ENCODE measurements at regions not wholly inside any gene's neighbourhood (a gene's known extent, or its start where the extent isn't known, plus 50 kb on each side); places are given as distances from the start of the nearest gene placed in this dataset.

DNA sequence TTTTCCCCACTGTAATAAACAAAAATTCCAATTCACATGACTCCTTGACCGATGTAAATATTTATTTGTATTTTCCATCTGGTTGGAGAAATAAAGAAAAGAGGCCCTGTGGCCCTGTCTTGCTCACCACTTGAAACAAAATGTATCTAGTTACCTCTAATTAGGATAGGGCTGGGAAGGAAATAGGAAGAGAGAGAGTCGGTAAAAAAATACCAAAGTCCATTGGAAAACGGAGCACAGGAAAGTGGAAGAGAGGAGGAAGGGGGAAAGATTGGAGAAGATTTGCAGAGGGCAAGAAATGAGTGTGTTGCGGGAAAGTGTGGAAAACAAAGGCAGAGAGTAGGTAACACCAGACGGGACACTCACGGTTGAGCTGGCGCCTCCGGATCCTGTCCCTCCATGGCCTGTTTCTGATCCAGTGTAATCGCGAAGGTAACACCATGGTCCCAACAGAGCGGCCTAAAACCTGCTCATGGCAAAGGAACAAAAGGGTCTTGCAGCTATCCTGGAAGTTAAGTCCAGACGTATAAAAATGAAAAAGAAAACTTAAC, 105.8 kb upstream of the RIPOR2 start:
- no peak for DNase-seq

DNA sequence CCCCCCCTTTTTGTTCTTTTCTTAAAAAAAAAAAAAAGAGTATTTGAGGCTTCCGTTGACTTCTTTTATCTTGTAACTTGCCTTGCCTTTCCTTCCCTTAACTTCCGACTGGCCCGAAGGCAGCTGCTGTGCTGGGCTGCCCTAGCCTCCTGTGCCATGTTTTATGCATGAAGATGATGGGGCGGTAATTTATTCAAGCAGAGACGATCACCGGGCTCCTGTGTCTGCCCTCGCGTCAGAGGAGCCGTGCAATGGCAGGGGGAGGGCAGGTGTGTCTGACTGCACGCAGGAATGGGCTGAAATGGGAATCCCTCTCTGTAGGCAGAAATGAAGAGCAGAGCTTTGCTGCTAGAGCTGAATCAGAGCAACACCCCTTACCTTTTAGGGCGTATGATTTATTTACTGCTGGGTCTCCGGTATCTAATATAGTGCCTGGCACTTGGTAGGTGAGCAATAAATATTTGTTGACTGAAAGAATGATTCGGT, 106.3 kb upstream of the RIPOR2 start:
- no peak for DNase-seq

DNA sequence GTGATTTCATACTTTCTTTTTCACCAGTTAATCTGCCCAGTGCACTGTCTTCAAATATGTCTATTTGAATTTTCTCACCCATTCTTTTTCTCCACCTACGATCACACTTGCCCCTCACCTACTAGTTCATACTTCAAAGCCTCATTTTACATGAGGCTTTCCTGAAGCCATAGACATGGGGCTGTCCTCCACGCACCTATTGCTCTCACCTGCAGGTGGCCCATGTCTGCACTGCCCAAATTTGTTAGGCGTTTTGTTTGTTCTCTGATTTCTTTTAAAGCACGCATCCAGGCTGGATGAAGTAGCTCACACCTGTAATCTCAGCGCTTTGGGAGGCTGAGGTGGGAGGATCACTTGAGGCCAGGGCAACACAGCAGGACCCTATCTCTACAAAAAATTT, 106.8 kb upstream of the RIPOR2 start:
- no peak for DNase-seq

DNA sequence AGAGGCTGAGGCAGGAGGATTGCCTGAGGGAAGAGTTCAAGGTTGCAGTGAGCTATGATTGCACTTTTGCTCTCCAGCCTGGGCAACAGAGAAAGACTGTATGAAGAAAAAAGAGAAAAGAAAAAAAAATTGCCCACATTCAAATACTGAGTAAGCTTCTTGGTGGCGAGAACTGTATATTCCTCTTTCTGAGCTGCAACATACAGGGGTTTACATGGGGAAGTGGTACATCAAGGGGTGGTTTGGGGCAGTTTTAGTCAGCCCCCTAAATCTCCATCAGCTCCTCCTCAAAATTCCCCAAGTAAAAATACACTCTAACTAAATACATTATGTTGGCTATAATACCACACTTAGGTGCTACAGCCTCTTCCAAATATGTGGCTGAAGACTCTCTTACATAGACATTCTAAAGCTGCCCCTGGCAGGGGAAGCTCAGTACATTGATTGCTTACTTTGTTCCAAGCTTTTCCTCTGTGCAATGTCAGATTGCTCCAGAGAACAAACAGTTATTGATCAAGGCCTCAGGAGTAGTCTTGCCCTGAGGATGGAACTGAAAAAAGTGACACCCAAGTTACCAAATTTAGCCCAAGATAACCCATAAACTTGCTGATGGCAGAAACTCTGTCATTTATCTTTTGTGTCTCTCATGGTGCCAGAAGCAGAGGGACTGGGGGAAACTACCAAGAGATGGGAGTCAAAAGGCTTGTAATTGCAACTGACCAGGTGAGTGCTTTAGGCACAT, 107.4 kb upstream of the RIPOR2 start:
- no peak for DNase-seq

DNA sequence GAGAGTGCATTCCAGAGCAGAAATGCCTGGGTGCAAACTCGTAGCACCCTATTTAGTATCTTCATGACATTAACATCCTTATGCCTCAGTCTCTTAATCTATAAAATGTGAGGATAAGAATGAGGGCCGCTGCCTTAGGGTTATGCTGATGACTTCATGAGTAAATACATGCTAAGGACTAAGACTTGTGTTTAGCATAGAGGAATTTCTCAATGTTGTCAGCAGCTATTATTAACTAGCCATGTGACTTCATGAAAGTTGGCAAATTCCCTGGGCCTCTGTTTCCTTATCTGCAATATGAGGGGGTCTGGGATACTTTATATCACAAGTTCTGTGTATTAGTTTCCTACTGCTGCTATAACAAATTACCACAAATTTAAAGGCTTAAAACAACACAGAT, 108.1 kb upstream of the RIPOR2 start:
- DNase-seq, result no peak

DNA sequence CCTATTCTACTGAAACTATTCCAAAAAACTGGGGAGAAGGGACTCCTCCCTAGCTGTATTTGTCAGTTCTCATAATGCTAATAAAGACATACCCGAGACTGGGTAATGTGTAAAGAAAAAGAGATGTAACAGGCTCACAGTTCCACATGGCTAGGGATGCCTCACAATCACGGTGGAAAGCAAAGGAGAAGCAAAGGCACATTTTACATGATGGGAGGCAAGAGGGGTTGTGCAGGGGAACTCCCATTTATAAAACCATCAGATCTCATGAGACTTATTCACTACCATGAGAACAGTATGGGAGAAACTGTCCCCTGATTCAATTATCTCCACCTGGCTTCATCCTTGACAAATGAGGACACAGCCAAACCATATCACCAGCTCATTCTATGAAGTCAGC, 111.2 kb upstream of the RIPOR2 start:
- no peak for DNase-seq

DNA sequence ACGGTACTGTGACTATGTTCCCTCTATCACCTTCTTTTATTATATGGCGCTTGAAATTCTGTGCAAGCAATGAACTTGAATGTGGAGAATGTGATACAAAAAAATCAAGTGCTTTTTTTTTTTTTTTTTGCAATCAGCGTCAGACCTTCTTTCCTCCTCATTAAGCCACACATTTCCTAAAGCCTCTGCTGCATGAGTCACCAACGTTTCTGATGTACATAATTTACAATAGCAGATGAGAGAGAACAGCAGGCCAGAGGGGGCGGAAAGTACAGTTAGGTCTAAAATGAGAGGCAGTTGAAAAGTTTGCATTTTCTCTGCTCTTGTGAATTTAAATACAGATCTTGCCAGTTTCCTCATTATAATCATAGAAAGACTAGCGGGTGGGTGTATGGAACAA, 114.6 kb upstream of the RIPOR2 start:
- DNase-seq, result no peak

DNA sequence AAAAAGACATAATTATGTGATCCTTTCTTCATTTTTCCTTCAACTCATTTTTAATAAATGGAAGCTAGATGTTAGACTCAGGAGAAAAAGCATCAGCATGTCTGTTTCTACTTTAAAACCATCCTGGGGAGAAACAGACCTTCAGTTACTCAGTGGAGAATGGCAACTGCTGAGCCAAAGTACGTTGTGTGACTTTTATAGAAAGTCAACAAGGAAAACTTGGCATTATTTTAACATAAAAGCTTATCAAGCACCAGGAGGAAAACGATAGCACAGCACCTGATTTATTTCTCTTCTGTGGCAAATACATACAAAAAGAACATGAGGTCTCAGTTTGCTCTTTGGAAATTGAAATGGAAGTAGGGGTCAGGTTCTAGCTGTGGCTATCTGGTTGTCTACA, 115.3 kb upstream of the RIPOR2 start:
- no peak for DNase-seq

DNA sequence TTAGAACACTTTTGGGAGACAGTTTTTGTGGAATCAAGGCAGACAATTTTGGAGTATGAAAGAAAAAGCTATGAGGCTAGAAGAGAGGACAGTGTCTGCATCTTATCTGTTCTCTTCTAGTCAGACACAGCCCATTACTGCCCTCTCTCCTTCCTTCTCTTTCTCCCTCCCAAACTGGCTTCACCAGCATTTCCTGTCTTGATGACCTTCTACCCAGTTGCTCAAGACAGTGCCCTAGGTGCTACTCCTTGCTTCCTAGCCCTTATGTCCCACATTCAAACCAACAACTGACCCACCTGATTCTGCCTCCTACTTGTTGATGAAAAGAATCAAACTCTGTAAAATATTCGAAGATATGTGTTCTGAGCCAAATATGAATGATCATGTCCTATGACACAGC, 116.4 kb upstream of the RIPOR2 start:
- DNase-seq, result no peak

DNA sequence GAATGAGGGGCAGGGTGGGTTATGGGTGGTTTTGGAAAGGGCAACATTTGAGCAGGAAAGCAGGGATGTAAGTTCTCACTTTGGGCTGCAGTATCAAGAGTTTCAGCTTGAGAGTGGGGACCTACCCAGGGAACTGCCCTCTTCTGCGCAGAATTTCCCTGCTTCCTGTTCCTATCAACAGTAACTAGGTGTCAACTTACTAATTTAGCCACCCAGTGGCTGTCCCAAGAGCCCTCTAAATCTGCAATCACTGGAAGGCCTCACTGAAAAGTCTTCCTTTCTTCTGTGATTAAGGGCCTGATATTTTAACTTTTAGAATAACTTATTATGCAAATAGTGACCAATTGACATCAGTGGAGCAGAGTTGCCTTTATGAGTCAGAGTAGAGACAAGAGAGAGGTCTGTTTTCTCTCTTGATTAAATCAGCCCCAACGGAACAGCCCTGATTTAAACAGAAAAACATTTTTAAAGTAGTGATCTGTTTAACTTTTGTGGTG, 118.2 kb upstream of the RIPOR2 start:
- DNase-seq, result no peak

DNA sequence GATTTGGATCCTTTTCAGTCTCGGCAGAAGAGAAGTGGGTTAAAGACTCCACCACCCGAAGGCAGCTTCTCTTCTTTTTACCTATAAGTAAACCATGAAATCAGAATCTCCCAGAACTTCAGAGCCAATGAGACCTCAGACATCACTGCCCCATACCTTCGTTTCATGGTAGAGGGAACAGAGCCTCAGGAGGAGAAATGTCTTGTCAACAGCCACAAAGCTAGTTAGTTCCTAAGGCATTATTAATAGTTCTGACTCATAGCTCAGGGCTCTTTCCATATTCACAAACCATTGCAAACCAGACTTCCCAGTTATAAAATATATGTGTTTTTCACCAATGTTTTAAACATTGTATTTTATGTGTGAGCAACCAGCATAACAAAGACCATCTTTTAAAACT, 118.7 kb upstream of the RIPOR2 start:
- no peak for DNase-seq

DNA sequence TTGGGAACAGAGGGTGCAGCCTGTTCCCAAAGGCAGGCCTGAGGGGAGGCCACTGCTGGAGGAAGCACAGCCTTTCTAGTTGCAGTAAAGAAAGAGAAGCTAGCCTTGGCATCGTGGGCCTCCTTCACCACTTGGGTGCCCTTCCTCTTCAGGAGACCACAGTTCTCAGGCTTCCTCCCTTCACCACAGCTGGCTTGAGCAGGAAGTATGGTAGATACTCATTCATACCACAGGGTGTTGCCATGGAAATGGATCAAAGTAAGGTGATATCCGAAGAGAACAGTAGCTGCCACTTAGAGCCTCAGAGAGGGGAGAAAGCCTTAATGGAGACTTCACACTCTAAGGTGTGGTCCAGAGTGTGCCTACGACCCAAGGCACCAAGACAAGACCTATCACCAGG, 120.4 kb upstream of the RIPOR2 start:
- DNase-seq, result no peak

DNA sequence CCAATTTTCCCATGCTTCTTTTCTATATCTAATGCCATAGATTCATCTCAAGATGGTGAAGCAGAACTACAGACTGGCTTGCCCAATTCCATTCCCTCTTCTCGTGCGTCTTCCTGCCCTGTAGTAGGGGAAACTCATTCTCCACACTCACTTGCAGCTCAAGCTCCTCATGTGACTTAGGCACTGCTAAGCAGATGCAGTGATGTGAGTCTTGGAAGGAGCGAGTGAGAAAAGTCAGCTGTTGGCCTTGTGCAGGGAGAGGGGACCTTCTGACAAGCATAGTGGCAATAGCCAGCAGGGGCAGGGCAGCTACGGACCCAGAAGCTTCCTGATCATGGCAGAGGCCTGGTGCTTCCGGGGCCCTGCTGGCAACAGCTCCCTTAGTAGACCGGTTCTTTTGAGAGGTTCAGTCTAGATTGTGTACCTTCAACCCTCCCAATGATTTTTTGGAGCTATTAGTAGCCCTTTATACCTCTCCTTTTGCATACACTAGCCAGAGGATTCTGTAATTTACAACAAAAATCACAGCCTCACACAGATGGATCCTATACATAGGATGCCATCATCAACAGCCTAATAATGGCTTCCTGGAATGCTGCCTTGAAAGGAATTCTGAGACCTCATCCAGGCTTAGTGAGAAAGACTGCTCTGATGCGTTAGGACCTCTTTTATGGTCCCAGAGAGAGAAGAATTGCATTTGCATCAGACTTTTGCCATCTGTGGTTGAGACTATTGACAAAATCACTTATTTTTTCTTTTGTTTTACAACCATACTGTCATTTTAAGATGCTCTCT, 121.5 kb upstream of the RIPOR2 start:
- DNase-seq, result no peak

DNA sequence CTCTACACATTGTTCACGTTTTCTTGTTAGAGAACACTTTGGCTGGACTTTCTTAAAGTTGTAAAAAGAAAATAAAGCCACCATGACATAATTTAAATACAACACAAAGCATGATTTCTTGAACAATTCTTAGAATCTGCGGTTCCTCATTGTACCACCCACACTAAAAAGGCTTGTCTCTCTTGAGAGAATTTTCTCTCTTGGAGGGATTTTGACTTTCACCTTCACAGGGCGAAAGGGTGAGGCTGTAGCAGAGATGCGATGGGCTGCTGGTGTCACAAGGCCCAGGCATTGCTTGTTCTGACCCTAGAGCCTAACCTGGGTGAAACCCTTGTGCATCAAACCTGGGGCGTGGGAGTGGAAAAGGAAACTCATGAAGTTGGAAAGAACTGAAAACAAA, 122.7 kb upstream of the RIPOR2 start:
- DNase-seq, result no peak

DNA sequence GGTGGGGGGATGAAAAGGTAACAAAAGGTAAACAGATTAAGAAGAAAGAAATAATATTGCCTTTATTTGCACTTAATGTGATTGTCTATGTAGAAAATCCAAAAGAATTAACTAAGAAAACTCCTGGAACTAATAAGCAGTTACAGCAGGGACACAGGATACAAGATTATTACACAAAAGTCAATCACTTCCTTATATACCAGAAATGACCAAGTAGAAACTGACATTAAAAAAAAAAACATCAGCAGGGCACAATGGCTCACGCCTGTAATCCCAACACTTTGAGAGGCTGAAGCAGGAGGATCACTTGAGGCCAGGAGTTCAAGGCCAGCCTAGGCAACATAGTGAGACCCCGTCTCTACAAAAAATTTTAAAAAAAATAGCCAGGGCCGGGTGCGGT, 123.2 kb upstream of the RIPOR2 start:
- no peak for DNase-seq

DNA sequence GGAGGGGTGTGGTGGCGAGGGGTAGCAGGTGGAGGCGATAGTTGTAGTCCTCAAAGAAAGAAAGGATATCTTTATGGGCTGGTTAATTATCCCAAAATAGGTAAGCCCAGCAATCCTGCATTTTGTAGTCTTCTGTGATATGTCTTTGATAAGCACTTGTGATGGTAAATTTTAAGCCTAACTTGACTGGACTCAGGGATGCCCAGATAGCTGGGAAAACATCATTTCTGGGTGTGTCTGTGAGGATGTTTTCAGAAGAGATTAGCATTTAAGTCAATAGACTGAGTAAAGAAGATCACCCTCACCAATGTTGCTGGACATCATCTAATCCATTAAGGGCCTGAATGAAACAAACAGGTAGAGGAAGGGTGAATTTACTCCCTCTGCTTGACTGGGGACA, 124.8 kb upstream of the RIPOR2 start:
- no peak for DNase-seq

DNA sequence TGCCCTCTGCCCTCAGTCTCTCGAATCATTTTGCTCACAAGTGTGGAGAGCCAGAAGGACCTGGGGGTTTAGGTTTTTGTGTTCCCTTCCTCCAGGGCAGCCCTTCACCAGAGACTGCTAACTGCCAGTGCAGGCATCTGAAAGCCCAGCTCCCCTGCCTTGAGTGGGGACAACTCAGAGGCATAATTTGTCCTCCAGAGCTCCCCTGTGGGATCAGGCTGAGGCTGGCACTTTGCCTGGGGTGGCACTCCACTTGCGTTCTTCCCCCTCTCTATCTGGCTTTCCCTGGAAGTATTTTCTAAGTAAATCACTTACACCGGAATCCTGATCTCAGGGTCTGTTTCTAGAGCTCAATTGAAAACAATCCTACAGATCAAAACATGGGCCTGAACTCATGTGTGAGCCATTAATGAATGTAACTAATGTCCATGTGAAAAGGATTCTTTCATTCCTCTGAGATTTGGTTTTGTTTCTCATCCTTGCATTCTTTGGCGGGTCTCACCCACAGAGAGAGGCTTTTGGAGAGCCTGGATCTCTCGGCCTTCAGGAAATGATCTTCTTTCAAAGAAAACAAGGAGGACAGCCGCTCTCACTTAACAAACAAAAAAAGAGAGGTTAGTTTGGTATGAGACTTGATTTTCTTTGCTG, 125.7 kb upstream of the RIPOR2 start:
- no peak for DNase-seq

DNA sequence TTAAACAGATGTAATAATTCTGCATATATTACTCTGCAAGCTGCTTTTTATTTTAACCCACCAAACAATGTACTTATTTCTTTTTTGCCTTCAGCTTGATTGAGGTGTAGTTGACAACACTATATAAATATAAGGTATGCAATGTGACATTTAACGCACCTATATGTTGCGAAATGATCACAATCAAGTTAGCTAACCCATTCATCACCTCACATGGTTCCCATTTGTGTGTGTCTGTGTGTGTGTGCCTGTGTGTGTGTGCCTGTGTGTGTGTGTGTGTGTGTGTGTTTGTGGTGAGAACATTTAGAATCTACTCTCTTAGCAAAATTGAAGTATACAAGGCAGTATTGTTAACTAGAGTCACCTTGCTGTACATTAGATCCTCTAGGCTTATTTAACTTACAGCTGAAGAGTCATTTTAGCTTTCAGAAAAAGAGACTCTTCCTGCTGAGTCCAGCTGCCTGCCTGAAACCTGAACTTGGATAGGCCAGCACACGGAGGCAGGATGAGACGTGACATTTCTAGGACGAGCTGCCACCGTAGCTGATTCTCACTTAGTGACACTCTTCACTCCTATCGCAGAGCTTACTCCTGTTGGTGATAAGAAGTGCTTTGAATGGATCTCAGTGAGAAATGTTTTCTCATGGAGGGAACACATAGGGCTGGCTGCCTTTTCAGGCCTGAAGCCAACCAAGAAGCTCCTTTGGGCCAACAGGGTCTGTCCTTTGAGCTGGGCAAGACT, 126.5 kb upstream of the RIPOR2 start:
- DNase-seq, result no peak

DNA sequence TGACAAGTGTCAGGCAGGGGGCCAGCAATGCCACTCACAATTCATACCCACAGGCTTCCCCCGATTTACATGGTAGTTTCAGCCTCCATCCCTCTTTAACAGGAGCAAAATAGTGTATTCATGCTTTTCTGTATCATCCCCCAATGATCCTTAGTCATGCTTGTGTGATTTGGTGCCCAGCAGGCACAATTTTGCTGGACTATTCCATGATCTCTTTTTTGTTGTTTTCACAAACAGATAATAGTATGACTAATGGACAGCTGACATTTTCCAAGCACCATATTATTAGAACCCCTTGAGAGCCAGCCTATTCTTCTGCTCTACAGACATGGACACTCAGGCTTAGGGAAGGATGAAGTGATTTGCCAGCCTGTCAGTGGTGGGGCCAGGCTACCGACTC, 128.2 kb upstream of the RIPOR2 start:
- no peak for DNase-seq

DNA sequence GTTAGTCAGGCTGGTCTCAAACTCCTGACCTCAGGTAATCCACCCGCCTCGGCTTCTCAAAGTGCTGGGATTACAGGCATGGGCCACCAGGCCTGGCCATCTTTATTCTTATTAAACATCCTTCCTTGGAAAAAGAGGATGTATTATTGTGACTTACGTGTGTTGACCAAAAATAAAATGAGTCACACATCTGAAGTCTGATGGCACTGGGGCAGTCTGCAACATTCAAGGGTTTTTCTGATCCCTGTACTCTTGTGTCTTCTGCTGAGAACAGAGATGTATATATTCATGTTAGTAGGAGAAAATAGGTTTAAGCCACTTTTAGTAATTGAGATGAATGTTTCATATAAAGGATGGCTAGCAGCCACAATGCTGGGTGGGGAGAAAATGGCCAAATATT, 129.9 kb upstream of the RIPOR2 start:
- no peak for DNase-seq

DNA sequence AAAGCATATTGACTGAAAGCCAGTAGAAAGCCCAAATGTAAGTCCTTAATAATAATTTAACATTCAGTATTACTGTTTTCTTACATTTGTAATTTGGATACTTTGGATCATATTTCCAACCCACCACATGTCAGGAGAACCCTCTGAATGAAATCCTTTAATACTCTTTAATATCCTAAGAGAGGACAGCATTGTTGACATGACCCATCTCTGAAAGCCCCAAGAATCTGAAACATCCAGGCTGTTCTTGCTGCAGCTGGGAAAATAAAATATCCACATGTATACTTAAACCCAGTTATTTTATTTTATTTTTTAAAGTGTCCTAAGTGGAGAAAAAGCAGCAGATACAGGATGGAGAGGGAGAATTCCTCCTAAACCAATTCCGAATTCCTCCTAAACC, 130.8 kb upstream of the RIPOR2 start:
- no peak for DNase-seq

DNA sequence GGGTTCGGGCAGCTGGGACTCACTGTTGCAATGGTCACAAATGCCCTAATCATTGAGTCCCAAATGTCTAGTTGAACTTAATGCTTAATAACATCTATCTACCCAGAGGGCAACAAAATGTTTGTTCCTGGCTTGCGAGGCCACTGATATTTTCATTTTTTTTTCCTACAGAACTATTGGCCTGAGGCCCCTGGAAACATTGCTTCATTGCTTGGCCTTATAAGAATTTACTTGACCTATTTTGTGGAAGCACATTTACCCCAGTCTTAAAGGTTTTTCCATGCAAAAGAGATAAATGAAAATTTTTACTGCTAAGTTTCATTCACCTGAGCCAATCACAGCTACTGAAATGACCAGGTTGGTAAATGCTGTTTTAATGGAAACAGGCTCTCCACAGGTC, 133.1 kb upstream of the RIPOR2 start:
- no peak for DNase-seq

Data from NCI-H524 treated with DMSO at 0.1 percent for 48 hours (cell line).